ENCODE measurements at regions not wholly inside any gene's neighbourhood (a gene's known extent, or its start where the extent isn't known, plus 50 kb on each side); places are given as distances from the start of the nearest gene placed in this dataset.

GRCh38 chr7:124422081-124422480, 343.5 kb downstream of the GPR37 start:
- Histone ChIP-seq H3K27me3 (ENCODE audit: insufficient read depth, low read length) (no peaks in the 10 kb centered on the region), H4K5ac (ENCODE audit: insufficient read length, low read depth, low read length) (no peak overlapping the region), H2BK120ac (ENCODE audit: low read depth, low read length, poor library complexity, severe bottlenecking) (no peak overlapping the region), H3K27ac (ENCODE audit: insufficient read length, low read depth, low read length) (no peak overlapping the region), H3K9me3 (ENCODE audit: control insufficient read depth, low read depth, low read length) (no peaks in the 10 kb centered on the region), H3K9ac (ENCODE audit: extremely low read depth, insufficient read length, low read length) (no peak overlapping the region), H3K79me2 (ENCODE audit: insufficient read depth, low read length) (no peaks in the 10 kb centered on the region), H3K23me2 (ENCODE audit: insufficient read length, low read depth, low read length, poor library complexity, severe bottlenecking) (no peaks in the 10 kb centered on the region), H3K4me1 (ENCODE audit: insufficient read depth, low read length) (no peaks in the 10 kb centered on the region), H2AFZ (ENCODE audit: low read length) (no peak overlapping the region), H2AK5ac (ENCODE audit: insufficient read length, low read length) (no peak overlapping the region), H3T11ph (ENCODE audit: low read length) (no peak overlapping the region), H4K8ac (replicated peaks; ENCODE audit: insufficient read length, low read depth, low read length) (no peak overlapping the region), H2BK12ac (ENCODE audit: insufficient read length, low read depth, low read length) (no peak overlapping the region), H3K79me1 (ENCODE audit: insufficient read depth, low read depth, low read length, poor library complexity, severe bottlenecking) (no peaks in the 10 kb centered on the region), H3K4me2 (ENCODE audit: insufficient read depth, insufficient read length, low read length) (no peak overlapping the region), H2BK15ac (ENCODE audit: low read depth, low read length) (no peak overlapping the region), H3K4ac (ENCODE audit: low read depth, low read length) (no peak overlapping the region), H2BK20ac (ENCODE audit: low read depth, low read length, poor library complexity, severe bottlenecking) (no peak overlapping the region), H3K18ac (ENCODE audit: insufficient read length, low read depth, low read length) (no peak overlapping the region), H4K91ac (ENCODE audit: insufficient read length, low read depth, low read length) (no peak overlapping the region), H4K20me1 (ENCODE audit: control insufficient read depth, insufficient read depth, insufficient read length) (no peaks in the 10 kb centered on the region), H2BK5ac (ENCODE audit: insufficient read length, low read length) (no peak overlapping the region), H3K56ac (ENCODE audit: insufficient read length, low read depth, low read length) (no peak overlapping the region), H3K23ac (ENCODE audit: insufficient read length, low read depth, low read length) (no peak overlapping the region), H3K14ac (ENCODE audit: insufficient read depth, low read length) (no peak overlapping the region)
- TF ChIP-seq, protein P1, sequence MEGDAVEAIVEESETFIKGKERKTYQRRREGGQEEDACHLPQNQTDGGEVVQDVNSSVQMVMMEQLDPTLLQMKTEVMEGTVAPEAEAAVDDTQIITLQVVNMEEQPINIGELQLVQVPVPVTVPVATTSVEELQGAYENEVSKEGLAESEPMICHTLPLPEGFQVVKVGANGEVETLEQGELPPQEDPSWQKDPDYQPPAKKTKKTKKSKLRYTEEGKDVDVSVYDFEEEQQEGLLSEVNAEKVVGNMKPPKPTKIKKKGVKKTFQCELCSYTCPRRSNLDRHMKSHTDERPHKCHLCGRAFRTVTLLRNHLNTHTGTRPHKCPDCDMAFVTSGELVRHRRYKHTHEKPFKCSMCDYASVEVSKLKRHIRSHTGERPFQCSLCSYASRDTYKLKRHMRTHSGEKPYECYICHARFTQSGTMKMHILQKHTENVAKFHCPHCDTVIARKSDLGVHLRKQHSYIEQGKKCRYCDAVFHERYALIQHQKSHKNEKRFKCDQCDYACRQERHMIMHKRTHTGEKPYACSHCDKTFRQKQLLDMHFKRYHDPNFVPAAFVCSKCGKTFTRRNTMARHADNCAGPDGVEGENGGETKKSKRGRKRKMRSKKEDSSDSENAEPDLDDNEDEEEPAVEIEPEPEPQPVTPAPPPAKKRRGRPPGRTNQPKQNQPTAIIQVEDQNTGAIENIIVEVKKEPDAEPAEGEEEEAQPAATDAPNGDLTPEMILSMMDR (conservative IDR thresholded peaks at IDR 0.05) = no peak
- H3K9me3 Mint-ChIP-seq = no peaks in the 10 kb centered on the region
- WGBS (ENCODE audit: extremely low coverage, insufficient read length, low lambda C conversion rate) = no CpG with 5 or more reads among the region's 3 CpGs
- H3K4me3 Mint-ChIP-seq = no peak overlapping the region
- H3K27me3 Mint-ChIP-seq (ENCODE audit: low read depth) = no peaks in the 10 kb centered on the region
- no peak overlapping the region; a peak in 1 of 7 replicates for H3K27ac Mint-ChIP-seq
- no peaks in the 10 kb centered on the region for H3K4me1 Mint-ChIP-seq
- DNase-seq = no peak
- no peaks in the 10 kb centered on the region for H3K36me3 Mint-ChIP-seq (ENCODE audit: insufficient read depth in 1 of 3, low read depth in 3 of 3)

Measured in H9 (cell line).